Activated CD8-positive, alpha-beta T cell treated with anti-CD3 and anti-CD28 coated beads, Interleukin-2, amount 10 ng/mL, durations not matched to agents 7 days and 5 days (primary cell): ENCODE measurements at regions not wholly inside any gene's neighbourhood (a gene's known extent, or its start where the extent isn't known, plus 50 kb on each side); places are given as distances from the start of the nearest gene placed in this dataset.

Experiments used
- ATAC-seq: fragments of 150-1000 bp; cut with Tn5 transposase; one replicate; pipeline ENCODE4 v1.10.0; 2021; ENCODE audit warnings: moderate library complexity
- CTCF ChIA-PET: fragments of 350-600 bp; sonication (Branson Sonifier 250); formaldehyde crosslinking; loops from one replicate; lab custom pipeline; 2021; ENCODE audit warnings: antibody characterized with exemption; lab: Charles Lee
- POLR2A ChIA-PET: fragments of 350-600 bp; sonication (Branson Sonifier 250); formaldehyde crosslinking; loops from one replicate; lab custom pipeline; 2021; ENCODE audit warnings: antibody characterized with exemption; lab: Charles Lee
- DNase-seq: peaks from one replicate; pipeline ENCODE4 v3.0.0-alpha.2; 2020
- H3K27ac Mint-ChIP-seq: one replicate; pipeline ENCODE4 v1.8.0; 2021; ENCODE audit warnings: mild to moderate bottlenecking, mixed read lengths
- H3K27me3 Mint-ChIP-seq: one replicate; pipeline ENCODE4 v1.8.0; 2021; ENCODE audit warnings: low read depth, mixed read lengths
- H3K36me3 Mint-ChIP-seq: one replicate; pipeline ENCODE4 v1.8.0; 2021; ENCODE audit warnings: low read depth, mixed read lengths
- H3K4me1 Mint-ChIP-seq: one replicate; pipeline ENCODE4 v1.8.0; 2021; ENCODE audit warnings: low read depth, mixed read lengths
- H3K4me3 Mint-ChIP-seq: one replicate; pipeline ENCODE4 v1.8.0; 2021; ENCODE audit warnings: mild to moderate bottlenecking, mixed read lengths
- H3K9me3 Mint-ChIP-seq: one replicate; pipeline ENCODE4 v1.8.0; 2022; ENCODE audit warnings: mixed read lengths; ENCODE audit not compliant: insufficient read depth

GRCh38 chr3:159632128-159632527, 356.5 kb upstream of the IL12A start:
- Mint-ChIP-seq H3K4me1 (no peaks in the 10 kb centered on the region), H3K4me3 (no peak overlapping the region), H3K27ac (no peak overlapping the region), H3K27me3 (no peaks in the 10 kb centered on the region), H3K36me3 (no peaks in the 10 kb centered on the region), H3K9me3 (no peaks in the 10 kb centered on the region)
- no peak for DNase-seq
- ChIA-PET CTCF (no interaction called here), POLR2A (no interaction called here)
- ATAC-seq, result no peak

DNA sequence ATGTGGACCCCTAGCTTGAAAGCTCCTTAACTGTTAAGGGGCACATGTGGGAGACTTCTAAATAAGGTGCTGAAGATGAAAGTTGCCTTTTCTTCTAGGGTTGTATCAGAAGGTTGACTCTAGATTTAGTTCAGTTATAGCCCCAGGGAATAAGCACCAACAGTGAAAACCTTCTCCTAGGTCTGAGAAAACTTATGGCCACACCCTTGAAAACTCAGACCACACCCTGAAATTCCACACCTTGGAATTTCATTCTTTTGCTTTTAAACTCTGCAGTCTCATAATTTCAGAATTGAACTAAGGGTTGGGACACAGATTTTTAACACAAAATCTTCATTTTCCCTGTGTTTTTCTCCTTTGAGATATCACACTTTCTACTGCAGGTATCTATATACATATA, 355.8 kb upstream of the IL12A start:
- DNase-seq (no peak), ATAC-seq (no peak)
- CTCF ChIA-PET, result no interaction called here
- Mint-ChIP-seq H3K36me3 (no peaks in the 10 kb centered on the region), H3K27me3 (no peaks in the 10 kb centered on the region), H3K4me1 (no peaks in the 10 kb centered on the region), H3K27ac (no peak overlapping the region), H3K9me3 (no peaks in the 10 kb centered on the region), H3K4me3 (no peak overlapping the region)
- POLR2A ChIA-PET, result no interaction called here

- Mint-ChIP-seq H3K36me3 (no peaks in the 10 kb centered on the region), H3K4me3 (no peak overlapping the region), H3K4me1 (no peaks in the 10 kb centered on the region), H3K27ac (no peak overlapping the region), H3K27me3 (no peaks in the 10 kb centered on the region), H3K9me3 (no peaks in the 10 kb centered on the region)
- DNase-seq (no peak), ATAC-seq (no peak)
- ChIA-PET CTCF (no interaction called here), POLR2A (no interaction called here)
Measured at GRCh38 chr3:159634483-159634882, 354.2 kb upstream of the IL12A start.

GRCh38 chr3:159635047-159635641, 353.5 kb upstream of the IL12A start:
- Mint-ChIP-seq H3K27me3 (no peaks in the 10 kb centered on the region), H3K4me3 (no peak overlapping the region), H3K4me1 (no peaks in the 10 kb centered on the region), H3K27ac (no peak overlapping the region), H3K9me3 (no peaks in the 10 kb centered on the region), H3K36me3 (no peaks in the 10 kb centered on the region)
- CTCF ChIA-PET, result no interaction called here
- ATAC-seq (no peak), DNase-seq (no peak)
- POLR2A ChIA-PET, result no interaction called here

DNA sequence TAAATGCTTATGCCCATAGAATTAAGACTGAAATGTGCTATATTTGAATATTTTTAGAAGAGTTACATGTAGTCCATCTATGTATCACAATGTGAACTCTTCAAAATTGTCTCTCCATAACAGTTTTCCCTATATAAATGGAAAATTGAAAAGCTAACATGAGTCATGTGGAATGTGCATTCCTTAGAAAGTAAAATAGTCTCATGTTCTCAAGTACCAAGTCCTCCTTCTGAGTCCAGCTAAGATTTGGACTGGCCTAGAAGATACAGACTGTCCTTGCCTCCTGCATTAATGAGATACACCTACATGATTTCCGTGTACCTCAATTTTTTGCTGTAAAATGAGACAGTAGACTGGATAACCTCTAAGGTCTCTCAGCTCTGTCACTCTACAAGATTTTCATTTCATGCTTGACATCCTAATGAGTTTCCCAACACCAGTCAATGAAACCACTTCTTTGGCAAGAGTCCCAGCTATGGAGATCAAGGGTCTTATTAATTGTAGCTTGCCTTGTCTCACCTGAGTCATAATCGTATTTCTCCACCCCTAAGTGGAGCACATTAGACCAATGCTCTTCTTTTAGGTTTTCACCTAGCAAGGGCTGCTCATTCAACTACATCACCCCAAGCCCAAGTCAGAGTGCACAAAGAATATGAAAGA, 350.6 kb upstream of the IL12A start:
- ChIA-PET CTCF (no interaction called here), POLR2A (no interaction called here)
- no peaks in the 10 kb centered on the region for H3K27me3 Mint-ChIP-seq
- H3K4me3 Mint-ChIP-seq, result no peak overlapping the region
- no peaks in the 10 kb centered on the region for H3K4me1 Mint-ChIP-seq
- H3K27ac Mint-ChIP-seq, result no peak overlapping the region
- DNase-seq (no peak), ATAC-seq (no peak)
- H3K36me3 Mint-ChIP-seq, result no peaks in the 10 kb centered on the region
- no peaks in the 10 kb centered on the region for H3K9me3 Mint-ChIP-seq

DNA sequence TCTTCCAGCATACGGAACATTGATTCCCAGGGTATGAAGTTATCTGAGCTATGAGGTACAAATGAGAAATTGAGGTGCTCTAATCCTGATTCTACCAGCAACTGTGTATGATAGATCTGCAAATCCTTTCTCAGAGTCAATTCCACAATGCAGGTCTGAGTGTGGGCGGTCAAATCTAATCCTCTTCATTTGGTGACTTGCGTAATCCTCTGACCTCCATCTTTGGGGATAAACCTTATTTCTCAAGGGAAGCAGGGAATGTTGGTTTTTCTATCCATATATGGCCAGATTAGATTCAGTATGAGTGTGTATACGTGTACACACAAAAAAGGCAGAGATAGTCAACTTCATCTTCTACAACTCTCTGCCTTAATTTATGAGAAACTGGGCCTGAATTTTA, 348.4 kb upstream of the IL12A start:
- Mint-ChIP-seq H3K27me3 (no peaks in the 10 kb centered on the region), H3K9me3 (no peaks in the 10 kb centered on the region), H3K4me3 (no peak overlapping the region), H3K27ac (no peak overlapping the region), H3K4me1 (no peaks in the 10 kb centered on the region), H3K36me3 (no peaks in the 10 kb centered on the region)
- ATAC-seq (no peak), DNase-seq (no peak)
- CTCF ChIA-PET, result no interaction called here
- POLR2A ChIA-PET, result no interaction called here

DNA sequence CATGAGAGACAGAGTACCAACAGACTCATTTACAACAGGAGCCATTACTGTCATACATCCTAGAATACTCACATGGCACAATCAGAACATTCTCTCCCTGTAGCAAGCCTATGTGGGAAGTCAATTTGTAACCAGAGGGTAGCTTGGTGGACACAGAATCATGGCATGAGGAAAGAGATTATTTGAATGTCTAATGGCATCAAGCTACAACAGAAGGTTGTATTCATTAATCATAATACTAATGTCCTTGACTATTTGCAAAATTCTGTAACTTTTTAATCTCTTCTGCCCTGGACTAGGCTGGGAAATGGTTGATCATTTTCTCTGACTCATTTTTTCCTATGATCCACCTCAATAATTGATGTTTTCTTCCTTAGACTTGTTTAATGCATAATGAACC, 345.2 kb upstream of the IL12A start:
- CTCF ChIA-PET, result no interaction called here
- no peaks in the 10 kb centered on the region for H3K9me3 Mint-ChIP-seq
- H3K4me3 Mint-ChIP-seq, result no peak overlapping the region
- no peak for DNase-seq
- POLR2A ChIA-PET, result no interaction called here
- H3K27me3 Mint-ChIP-seq, result no peaks in the 10 kb centered on the region
- no peak for ATAC-seq
- no peaks in the 10 kb centered on the region for H3K36me3 Mint-ChIP-seq
- no peaks in the 10 kb centered on the region for H3K4me1 Mint-ChIP-seq
- H3K27ac Mint-ChIP-seq, result no peak overlapping the region

- no peaks in the 10 kb centered on the region for H3K27me3 Mint-ChIP-seq
- no peak for DNase-seq
- H3K9me3 Mint-ChIP-seq, result no peaks in the 10 kb centered on the region
- H3K4me1 Mint-ChIP-seq, result no peaks in the 10 kb centered on the region
- ChIA-PET CTCF (no interaction called here), POLR2A (no interaction called here)
- no peak overlapping the region for H3K4me3 Mint-ChIP-seq
- no peak for ATAC-seq
- no peak overlapping the region for H3K27ac Mint-ChIP-seq
- H3K36me3 Mint-ChIP-seq, result no peaks in the 10 kb centered on the region
Measured at GRCh38 chr3:159645874-159646273, 342.8 kb upstream of the IL12A start.

DNA sequence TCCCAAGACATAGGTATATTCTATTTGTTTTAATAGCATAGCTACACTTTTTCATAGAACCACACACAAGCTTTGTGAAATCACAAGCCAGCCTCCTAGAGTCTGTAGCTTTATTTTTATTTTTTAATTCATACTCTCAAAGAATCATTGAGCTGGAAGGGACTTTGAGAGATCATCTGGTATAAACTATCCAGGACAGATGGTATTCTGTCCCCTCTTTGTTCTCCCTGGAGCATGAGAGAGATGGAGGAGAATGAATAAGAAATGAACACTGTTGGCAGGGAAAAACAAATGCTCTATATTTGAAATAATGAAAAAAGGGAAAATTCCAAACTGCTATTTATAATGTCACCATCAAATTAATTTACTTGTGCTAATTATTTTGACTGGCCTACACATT, 338.7 kb upstream of the IL12A start:
- H3K4me3 Mint-ChIP-seq, result no peak overlapping the region
- ChIA-PET CTCF (no interaction called here), POLR2A (no interaction called here)
- no peaks in the 10 kb centered on the region for H3K9me3 Mint-ChIP-seq
- H3K36me3 Mint-ChIP-seq, result no peaks in the 10 kb centered on the region
- no peak overlapping the region for H3K27ac Mint-ChIP-seq
- DNase-seq, result no peak
- ATAC-seq, result no peak
- H3K4me1 Mint-ChIP-seq, result no peaks in the 10 kb centered on the region
- no peaks in the 10 kb centered on the region for H3K27me3 Mint-ChIP-seq

DNA sequence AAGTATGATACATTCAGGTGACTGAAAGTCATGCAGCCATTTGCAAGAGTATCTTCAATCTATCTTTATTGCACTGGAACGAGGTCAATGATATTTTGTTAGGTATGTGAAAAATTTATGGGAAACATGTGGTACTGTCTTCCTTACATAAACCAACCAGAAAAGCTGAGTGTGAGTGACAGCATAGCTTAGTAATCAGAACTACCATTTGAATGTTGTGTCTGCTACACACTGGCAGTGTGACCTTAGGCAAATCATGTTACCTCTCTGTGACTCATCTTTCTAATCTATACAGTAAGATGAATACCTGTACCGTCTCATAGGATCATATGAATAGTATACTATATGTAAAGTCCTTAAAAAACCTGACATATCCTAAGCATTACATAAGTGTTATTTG, 337.9 kb upstream of the IL12A start:
- DNase-seq, result no peak
- Mint-ChIP-seq H3K27me3 (no peaks in the 10 kb centered on the region), H3K9me3 (no peaks in the 10 kb centered on the region), H3K36me3 (no peaks in the 10 kb centered on the region), H3K4me3 (no peak overlapping the region), H3K27ac (no peak overlapping the region), H3K4me1 (no peaks in the 10 kb centered on the region)
- ChIA-PET CTCF (no interaction called here), POLR2A (no interaction called here)
- ATAC-seq, result no peak

DNA sequence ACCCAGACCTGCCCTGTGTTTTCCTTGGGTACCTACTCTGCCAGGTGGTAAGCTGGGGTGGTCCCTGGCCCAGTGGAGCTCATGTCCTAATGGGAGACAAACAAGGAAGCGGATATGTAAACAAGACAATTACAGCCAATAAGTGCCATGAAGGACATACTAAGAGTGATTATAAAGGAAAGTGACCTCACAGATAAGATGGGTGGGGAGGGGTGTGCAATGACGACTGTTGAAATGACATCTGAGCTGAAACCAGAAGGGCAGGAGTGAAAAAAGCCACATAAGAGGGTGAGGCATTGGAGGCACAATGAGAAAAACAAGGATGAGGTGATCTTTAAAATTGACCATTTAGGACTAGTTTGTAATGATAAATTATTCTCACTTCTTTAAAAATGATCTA, 336.2 kb upstream of the IL12A start:
- ATAC-seq (no peak), DNase-seq (no peak)
- H3K4me1 Mint-ChIP-seq, result no peaks in the 10 kb centered on the region
- no peaks in the 10 kb centered on the region for H3K36me3 Mint-ChIP-seq
- ChIA-PET POLR2A (no interaction called here), CTCF (interaction anchor here (0.6 kb wide), 1 partner anchor 33 kb away, joined by 3 read pairs; no protein-coding TSS in a partner anchor)
- H3K9me3 Mint-ChIP-seq, result no peaks in the 10 kb centered on the region
- no peak overlapping the region for H3K4me3 Mint-ChIP-seq
- no peak overlapping the region for H3K27ac Mint-ChIP-seq
- no peaks in the 10 kb centered on the region for H3K27me3 Mint-ChIP-seq

GRCh38 chr3:159654183-159655134, 334.2 kb upstream of the IL12A start:
- CTCF ChIA-PET, result no interaction called here
- ATAC-seq (no peak), DNase-seq (no peak)
- Mint-ChIP-seq H3K36me3 (no peaks in the 10 kb centered on the region), H3K9me3 (no peaks in the 10 kb centered on the region), H3K4me3 (no peak overlapping the region), H3K27ac (no peak overlapping the region), H3K27me3 (no peaks in the 10 kb centered on the region), H3K4me1 (no peaks in the 10 kb centered on the region)
- POLR2A ChIA-PET, result no interaction called here
